Activated T-cell treated with anti-CD3 and anti-CD28 coated beads, Interleukin-2, amount 50 U/mL, for 72 hours (primary cell): ENCODE measurements at regions not wholly inside any gene's neighbourhood (a gene's known extent, or its start where the extent isn't known, plus 50 kb on each side); places are given as distances from the start of the nearest gene placed in this dataset.

Experiments used
- ATAC-seq, 2 donors: fragments of 150-1000 bp; cut with Tn5 transposase; replicated peaks in 1 of 2; 2 replicates each; pipeline ENCODE4 v1.10.0; 2021; ENCODE audit warnings: moderate library complexity in 2 of 2, mild to moderate bottlenecking in 1 of 2
- DNase-seq, 2 donors: peaks; one replicate each; pipeline ENCODE4 v3.0.0; 2021 to 2022; ENCODE audit warnings: mixed read lengths in 1 of 2
- H3K27ac Mint-ChIP-seq: one replicate; pipeline ENCODE4 v1.8.0; 2022; ENCODE audit warnings: mild to moderate bottlenecking, moderate library complexity, mixed read lengths
- H3K27me3 Mint-ChIP-seq: one replicate; pipeline ENCODE4 v1.8.0; 2022; ENCODE audit warnings: low read depth, mixed read lengths
- H3K36me3 Mint-ChIP-seq, 2 donors: one replicate each; pipeline ENCODE4 v1.8.0; 2022; ENCODE audit warnings: mixed read lengths in 2 of 2, mild to moderate bottlenecking in 1 of 2; ENCODE audit not compliant: insufficient read depth in 2 of 2
- H3K4me1 Mint-ChIP-seq: one replicate; pipeline ENCODE4 v1.8.0; 2022; ENCODE audit warnings: low read depth, mixed read lengths
- H3K4me3 Mint-ChIP-seq, 2 donors: one replicate each; pipeline ENCODE4 v1.8.0; 2022; ENCODE audit warnings: mild to moderate bottlenecking in 2 of 2, mixed read lengths in 2 of 2, moderate library complexity in 2 of 2
- H3K9me3 Mint-ChIP-seq, 2 donors: one replicate each; pipeline ENCODE4 v1.8.0; 2022; ENCODE audit warnings: mixed read lengths in 2 of 2

GRCh38 chr12:46493150-46493833, 120.7 kb upstream of the SLC38A2 start:
- H3K27ac Mint-ChIP-seq: no peak overlapping the region
- DNase-seq (no peak), ATAC-seq (no peak)
- no peaks in the 10 kb centered on the region for H3K27me3 Mint-ChIP-seq
- no peak overlapping the region for H3K4me3 Mint-ChIP-seq
- no peaks in the 10 kb centered on the region for H3K36me3 Mint-ChIP-seq
- no peaks in the 10 kb centered on the region for H3K4me1 Mint-ChIP-seq
- H3K9me3 Mint-ChIP-seq: peaks cover 0 to 1% of the 10 kb centered on the region in 2 donors

DNA sequence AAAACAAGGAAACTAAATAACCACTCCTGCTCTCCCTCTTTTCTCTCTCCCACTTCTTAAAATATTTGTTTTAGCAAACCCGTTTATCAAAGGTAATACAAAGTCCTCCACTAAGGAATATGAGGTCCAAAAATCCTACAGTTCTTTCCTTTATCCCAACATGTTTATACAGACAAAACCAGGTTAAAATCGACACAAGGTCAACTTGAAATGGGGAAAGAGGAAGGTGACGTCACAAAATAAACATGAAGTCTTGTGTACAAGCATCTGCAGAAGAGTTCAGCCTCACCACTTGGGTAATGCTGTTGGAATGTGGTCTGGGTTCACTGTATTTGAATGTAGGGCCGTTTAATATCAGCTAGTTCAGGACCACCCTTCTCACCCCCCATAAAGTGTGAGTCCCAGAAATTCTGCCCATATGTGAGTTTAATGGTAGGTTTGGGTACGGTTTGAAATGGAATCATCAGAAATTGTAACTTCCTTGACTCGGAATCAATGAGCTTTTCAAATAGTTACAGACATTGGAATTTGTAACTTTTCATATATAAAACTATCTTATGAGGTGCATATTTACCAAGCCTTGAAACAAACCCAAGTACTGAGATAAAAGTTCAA, 120.0 kb upstream of the SLC38A2 start:
- DNase-seq: no peak
- Mint-ChIP-seq H3K27ac (peak overlapping the region; percentile 64), H3K9me3 (peaks cover 0 to 1% of the 10 kb centered on the region in 2 donors), H3K4me1 (no peaks in the 10 kb centered on the region), H3K27me3 (no peaks in the 10 kb centered on the region), H3K4me3 (no peak overlapping the region), H3K36me3 (no peaks in the 10 kb centered on the region)
- ATAC-seq: no peak

DNA sequence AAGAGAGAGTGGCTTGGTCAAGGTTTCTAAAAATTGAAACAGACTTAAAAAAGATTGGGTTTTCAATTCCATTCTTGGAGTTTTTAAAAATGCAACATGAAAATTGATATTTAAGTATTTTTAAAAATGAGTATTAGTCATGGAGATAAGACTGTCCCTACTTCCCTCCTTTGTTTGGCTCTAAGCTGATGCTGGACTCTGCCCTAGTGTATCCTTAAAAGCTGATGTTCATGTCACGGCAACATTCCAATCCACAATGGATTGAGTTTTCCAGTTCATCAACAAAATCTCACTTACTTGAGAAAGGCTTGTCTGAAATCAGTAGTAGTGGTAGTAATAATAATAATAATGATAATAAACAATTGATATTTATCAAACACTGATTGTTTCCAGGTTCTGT, 119.0 kb upstream of the SLC38A2 start:
- Mint-ChIP-seq H3K9me3 (peaks cover 0 to 1% of the 10 kb centered on the region in 2 donors), H3K27me3 (no peaks in the 10 kb centered on the region), H3K27ac (no peak overlapping the region), H3K36me3 (no peaks in the 10 kb centered on the region), H3K4me1 (no peaks in the 10 kb centered on the region), H3K4me3 (no peak overlapping the region)
- DNase-seq (no peak), ATAC-seq (no peak)

- H3K36me3 Mint-ChIP-seq: no peaks in the 10 kb centered on the region
- H3K9me3 Mint-ChIP-seq: peaks cover 0 to 1% of the 10 kb centered on the region in 2 donors
- H3K27me3 Mint-ChIP-seq: no peaks in the 10 kb centered on the region
- ATAC-seq (no peak), DNase-seq (no peak)
- no peak overlapping the region for H3K27ac Mint-ChIP-seq
- no peak overlapping the region for H3K4me3 Mint-ChIP-seq
- no peaks in the 10 kb centered on the region for H3K4me1 Mint-ChIP-seq
Measured at GRCh38 chr12:46490635-46491034, 118.1 kb upstream of the SLC38A2 start.

GRCh38 chr12:46489951-46490388, 117.4 kb upstream of the SLC38A2 start:
- ATAC-seq (no peak), DNase-seq (no peak)
- Mint-ChIP-seq H3K27ac (no peak overlapping the region), H3K27me3 (no peaks in the 10 kb centered on the region), H3K9me3 (peaks cover 0 to 1% of the 10 kb centered on the region in 2 donors), H3K4me1 (no peaks in the 10 kb centered on the region), H3K36me3 (no peaks in the 10 kb centered on the region), H3K4me3 (no peak overlapping the region)

GRCh38 chr12:46487567-46488131, 115.1 kb upstream of the SLC38A2 start:
- DNase-seq (no peak), ATAC-seq (no peak)
- H3K4me1 Mint-ChIP-seq: no peaks in the 10 kb centered on the region
- no peak overlapping the region for H3K4me3 Mint-ChIP-seq
- H3K36me3 Mint-ChIP-seq: no peaks in the 10 kb centered on the region
- H3K27ac Mint-ChIP-seq: no peak overlapping the region
- H3K27me3 Mint-ChIP-seq: no peaks in the 10 kb centered on the region
- H3K9me3 Mint-ChIP-seq: peaks cover 0 to 1% of the 10 kb centered on the region in 2 donors

- ATAC-seq: no peak
- Mint-ChIP-seq H3K4me1 (no peaks in the 10 kb centered on the region), H3K27me3 (no peaks in the 10 kb centered on the region), H3K27ac (no peak overlapping the region), H3K9me3 (peaks cover 0 to 1% of the 10 kb centered on the region in 2 donors), H3K4me3 (no peak overlapping the region), H3K36me3 (no peaks in the 10 kb centered on the region)
- no peak for DNase-seq
Measured at GRCh38 chr12:46486588-46486987, 114.0 kb upstream of the SLC38A2 start.

DNA sequence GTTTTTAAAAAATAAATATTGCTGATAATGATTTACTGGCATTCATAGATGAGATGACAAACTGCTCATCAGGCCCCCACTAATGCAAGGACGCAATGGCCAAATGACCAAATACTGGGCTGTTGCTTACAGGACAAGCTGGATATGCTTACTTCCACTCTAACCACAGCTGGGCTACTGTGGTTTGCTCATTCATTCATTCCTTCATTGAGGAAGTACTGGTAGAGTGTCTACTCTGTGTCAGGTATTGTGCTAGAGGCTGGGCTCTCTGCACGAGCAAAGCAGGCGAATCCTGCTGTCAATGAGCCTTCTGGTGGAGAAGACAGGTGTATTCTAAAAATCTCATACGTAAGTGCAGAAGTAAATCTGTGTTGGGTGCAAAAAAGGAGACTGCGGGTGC, 113.3 kb upstream of the SLC38A2 start:
- Mint-ChIP-seq H3K9me3 (peaks cover 1 to 2% of the 10 kb centered on the region in 2 donors), H3K27me3 (no peaks in the 10 kb centered on the region), H3K27ac (no peak overlapping the region), H3K36me3 (no peaks in the 10 kb centered on the region), H3K4me3 (no peak overlapping the region), H3K4me1 (no peaks in the 10 kb centered on the region)
- DNase-seq (no peak), ATAC-seq (no peak)

DNA sequence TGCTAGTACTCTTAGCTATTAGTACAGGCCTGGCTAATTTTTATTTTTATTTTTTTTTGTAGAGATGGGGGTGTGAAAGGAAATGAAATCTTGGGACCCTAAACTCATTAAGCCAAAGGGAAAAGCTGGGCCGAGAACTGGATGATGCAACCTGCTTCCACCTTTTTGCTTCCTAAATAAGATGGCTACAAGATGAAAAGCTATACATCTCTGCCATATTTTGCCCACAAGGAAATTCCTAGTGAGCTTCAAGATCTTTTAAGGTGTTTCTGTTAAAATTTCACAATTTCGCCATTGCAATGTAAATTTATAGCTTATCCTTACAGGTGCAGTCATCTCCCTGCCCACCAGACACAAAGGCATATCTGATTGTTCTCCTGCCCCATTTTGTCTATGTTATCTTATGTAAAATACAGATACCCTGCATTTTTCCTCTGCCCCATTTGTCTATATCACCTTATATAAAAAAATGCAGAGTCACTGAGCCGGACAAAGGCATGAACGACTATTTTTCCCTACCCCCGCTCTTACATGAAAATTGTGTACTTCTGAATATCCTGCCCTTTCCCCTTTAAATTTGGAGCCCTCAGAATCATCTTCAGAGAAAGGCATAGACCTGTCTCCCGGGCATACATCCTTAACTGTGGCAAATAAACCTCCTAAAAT, 112.0 kb upstream of the SLC38A2 start:
- DNase-seq (no peak), ATAC-seq (no peak)
- H3K36me3 Mint-ChIP-seq: no peaks in the 10 kb centered on the region
- no peaks in the 10 kb centered on the region for H3K4me1 Mint-ChIP-seq
- H3K9me3 Mint-ChIP-seq: peaks cover 1 to 2% of the 10 kb centered on the region in 2 donors
- H3K27me3 Mint-ChIP-seq: no peaks in the 10 kb centered on the region
- no peak overlapping the region for H3K4me3 Mint-ChIP-seq
- no peak overlapping the region for H3K27ac Mint-ChIP-seq

- DNase-seq (no peak), ATAC-seq (no peak)
- no peaks in the 10 kb centered on the region for H3K27me3 Mint-ChIP-seq
- no peaks in the 10 kb centered on the region for H3K4me1 Mint-ChIP-seq
- peaks cover 1 to 2% of the 10 kb centered on the region in 2 donors for H3K9me3 Mint-ChIP-seq
- no peak overlapping the region for H3K4me3 Mint-ChIP-seq
- no peaks in the 10 kb centered on the region for H3K36me3 Mint-ChIP-seq
- no peak overlapping the region for H3K27ac Mint-ChIP-seq
Measured at GRCh38 chr12:46483572-46484395, 111.2 kb upstream of the SLC38A2 start.

- Mint-ChIP-seq H3K4me1 (peaks cover 10% of the 10 kb centered on the region), H3K27me3 (no peaks in the 10 kb centered on the region), H3K4me3 (no peak overlapping the region), H3K36me3 (no peaks in the 10 kb centered on the region), H3K27ac (no peak overlapping the region), H3K9me3 (peaks cover 0 to 2% of the 10 kb centered on the region in 2 donors)
- ATAC-seq (no peak), DNase-seq (no peak)
Measured at GRCh38 chr12:46480724-46481123, 108.2 kb upstream of the SLC38A2 start.

DNA sequence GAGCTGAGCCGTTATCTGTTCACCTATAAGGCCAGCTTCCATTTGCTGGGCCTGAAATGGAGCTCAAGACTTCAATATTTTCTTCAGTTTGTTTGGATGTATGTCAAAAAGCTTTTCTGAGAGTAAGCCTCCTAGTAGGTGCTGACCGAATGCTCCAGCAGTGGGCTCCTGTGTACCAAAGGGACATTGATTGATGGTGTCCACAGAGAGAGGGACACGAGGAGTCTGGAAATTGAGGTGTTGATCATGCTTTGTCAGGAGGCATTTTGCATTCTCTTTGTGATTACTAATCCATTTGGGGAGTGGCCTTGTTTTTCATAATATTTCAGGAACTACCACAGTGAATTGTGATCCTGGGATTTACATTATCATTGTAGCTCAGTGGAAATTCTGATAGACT, 107.7 kb upstream of the SLC38A2 start:
- ATAC-seq (no peak), DNase-seq (no peak)
- Mint-ChIP-seq H3K27me3 (no peaks in the 10 kb centered on the region), H3K9me3 (peaks cover 0 to 2% of the 10 kb centered on the region in 2 donors), H3K27ac (no peak overlapping the region), H3K36me3 (no peaks in the 10 kb centered on the region), H3K4me1 (peaks cover 10% of the 10 kb centered on the region), H3K4me3 (no peak overlapping the region)

DNA sequence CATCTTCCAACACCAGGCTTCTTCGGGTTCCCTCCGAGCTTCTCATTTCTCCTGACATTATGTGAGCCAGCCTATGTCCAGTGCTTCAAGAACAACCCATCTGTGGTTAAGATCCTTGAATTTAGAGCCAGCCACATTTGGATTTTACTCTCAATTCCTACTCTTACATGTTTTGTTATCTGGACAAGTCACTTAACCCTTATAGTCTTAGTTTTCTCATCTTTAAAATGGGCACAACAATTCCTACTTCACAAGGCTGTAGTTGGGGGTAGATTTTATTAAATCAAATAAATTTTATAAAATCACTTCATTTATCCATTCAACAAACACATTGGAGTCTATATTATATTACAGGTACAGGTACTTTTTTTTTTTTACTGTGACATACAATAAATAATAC, 105.5 kb upstream of the SLC38A2 start:
- Mint-ChIP-seq H3K27ac (no peak overlapping the region), H3K36me3 (no peaks in the 10 kb centered on the region), H3K4me3 (no peak overlapping the region)

More for the DNA sequence above, 105.5 kb upstream of the SLC38A2 start:
- Mint-ChIP-seq H3K9me3 (peaks cover 0 to 2% of the 10 kb centered on the region in 2 donors), H3K27me3 (no peaks in the 10 kb centered on the region), H3K4me1 (peaks cover 17% of the 10 kb centered on the region)
- no peak for ATAC-seq
- no peak for DNase-seq
